ENCODE measurements at regions not wholly inside any gene's neighbourhood (a gene's known extent, or its start where the extent isn't known, plus 50 kb on each side); places are given as distances from the start of the nearest gene placed in this dataset.

- TF ChIP-seq CTCF (IDR thresholded peaks at IDR 0.05; ENCODE audit: low read depth, low read length, poor library complexity, severe bottlenecking) (no peak), EZH2phosphoT487 (IDR thresholded peaks at IDR 0.05; ENCODE audit: borderline replicate concordance, low read length) (no peak)
Measured at GRCh38 chr21:27557356-27557755, 590.5 kb upstream of the ADAMTS5 start.
